NOMO-1 treated with DMSO at 0.1 percent for 48 hours (cell line): ENCODE measurements at regions not wholly inside any gene's neighbourhood (a gene's known extent, or its start where the extent isn't known, plus 50 kb on each side); places are given as distances from the start of the nearest gene placed in this dataset.

ENCODE experiments used
- DNase-seq: peaks from one replicate; lab custom pipeline; 2025; ENCODE audit not compliant: unreplicated experiment; lab: John Stamatoyannopoulos, UW

- DNase-seq: no peak
Measured at GRCh38 chr15:62532367-62532766, 367.3 kb upstream of the C2CD4B start.

GRCh38 chr15:62533687-62534086 is 368.6 kb upstream of the C2CD4B start:
- DNase-seq: no peak

GRCh38 chr15:62534996-62535395 is 369.9 kb upstream of the C2CD4B start:
- no peak for DNase-seq

GRCh38 chr15:62539236-62539635 is 374.2 kb upstream of the C2CD4B start:
- DNase-seq: no peak

GRCh38 chr15:62541250-62541649 is 376.2 kb upstream of the C2CD4B start:
- DNase-seq: no peak

GRCh38 chr15:62541846-62542245 is 376.8 kb upstream of the C2CD4B start:
- no peak for DNase-seq

GRCh38 chr15:62544446-62544845 is 379.4 kb upstream of the C2CD4B start:
- no peak for DNase-seq

- no peak for DNase-seq
Measured at GRCh38 chr15:62545467-62546227, 380.6 kb upstream of the C2CD4B start.

GRCh38 chr15:62546628-62547027 is 381.5 kb upstream of the C2CD4B start:
- no peak for DNase-seq

GRCh38 chr15:62547584-62547983 is 382.5 kb upstream of the C2CD4B start:
- no peak for DNase-seq

GRCh38 chr15:62549345-62549970 is 384.4 kb upstream of the C2CD4B start:
- no peak for DNase-seq

- no peak for DNase-seq
Measured at GRCh38 chr15:62550106-62550505, 385.0 kb upstream of the C2CD4B start.

- no peak for DNase-seq
Measured at GRCh38 chr15:62552444-62552843, 387.4 kb upstream of the C2CD4B start.

- DNase-seq: no peak
Measured at GRCh38 chr15:62553911-62554563, 389.0 kb upstream of the C2CD4B start.

GRCh38 chr15:62558640-62559380 is 393.7 kb upstream of the C2CD4B start:
- no peak for DNase-seq

GRCh38 chr15:62559381-62559733 is 394.3 kb upstream of the C2CD4B start:
- DNase-seq: no peak

GRCh38 chr15:62561059-62561519 is 396.0 kb upstream of the C2CD4B start:
- DNase-seq: no peak

- DNase-seq: no peak
Measured at GRCh38 chr15:62561571-62561970, 396.5 kb upstream of the C2CD4B start.

- no peak for DNase-seq
Measured at GRCh38 chr15:62564886-62565633, 400.0 kb upstream of the C2CD4B start.

GRCh38 chr15:62565634-62566026 is 400.5 kb upstream of the C2CD4B start:
- no peak for DNase-seq

- no peak for DNase-seq
Measured at GRCh38 chr15:62566248-62566647, 401.2 kb upstream of the C2CD4B start.
